Neuronal stem cell (in vitro differentiated cells): ENCODE measurements at regions not wholly inside any gene's neighbourhood (a gene's known extent, or its start where the extent isn't known, plus 50 kb on each side); places are given as distances from the start of the nearest gene placed in this dataset.

ENCODE experiments used
- DNase-seq: peaks from one replicate; pipeline ENCODE4 v3.0.0-alpha.2; 2013; ENCODE audit warnings: low spot score
- H2AFZ ChIP-seq: one replicate; pipeline ENCODE4 v1.6.1; 2013; ENCODE audit warnings: mild to moderate bottlenecking, low read length, inconsistent platforms
- H2AK5ac ChIP-seq: 2 replicates; pipeline ENCODE4 v1.6.1; 2013; ENCODE audit warnings: low read depth, mild to moderate bottlenecking, inconsistent platforms, low read length, moderate library complexity, mixed read lengths
- H2BK120ac ChIP-seq: 2 replicates; pipeline ENCODE4 v1.6.1; 2013; ENCODE audit warnings: low read depth, mild to moderate bottlenecking, inconsistent platforms, low read length, moderate library complexity, mixed read lengths
- H2BK12ac ChIP-seq: one replicate; pipeline ENCODE4 v1.6.1; 2013; ENCODE audit warnings: low read length, inconsistent platforms
- H2BK15ac ChIP-seq: 2 replicates; pipeline ENCODE4 v1.6.1; 2013; ENCODE audit warnings: mild to moderate bottlenecking, low read length, inconsistent platforms, mixed read lengths
- H2BK5ac ChIP-seq: one replicate; pipeline ENCODE4 v1.6.1; 2013; ENCODE audit warnings: inconsistent platforms, mild to moderate bottlenecking, low read length, moderate library complexity
- H3K14ac ChIP-seq: one replicate; pipeline ENCODE4 v1.6.1; 2013; ENCODE audit warnings: low read length, inconsistent platforms
- H3K18ac ChIP-seq: 2 replicates; pipeline ENCODE4 v1.6.1; 2013; ENCODE audit warnings: low read length, inconsistent platforms
- H3K23ac ChIP-seq: 2 replicates; pipeline ENCODE4 v1.6.1; 2013; ENCODE audit warnings: low read depth, mild to moderate bottlenecking, mixed read lengths, low read length, inconsistent platforms; ENCODE audit not compliant: poor library complexity
- H3K27ac ChIP-seq: replicated peaks from 3 replicates; pipeline ENCODE4 v1.5.1; 2013; ENCODE audit warnings: low read length, inconsistent platforms
- H3K27me3 ChIP-seq, 3 experiments: 2 replicates each; pipeline ENCODE4 v1.6.1; 2013; ENCODE audit warnings: low read length in 3 of 3, mild to moderate bottlenecking in 2 of 3, inconsistent platforms in 1 of 3, low read depth in 1 of 3, mixed read lengths in 1 of 3, moderate library complexity in 1 of 3; ENCODE audit not compliant: control insufficient read depth in 3 of 3, insufficient read depth in 3 of 3
- H3K36me3 ChIP-seq, 2 donors: replicated peaks in 1 of 2; 2 replicates each; pipeline ENCODE4 v1.6.1; 2013; ENCODE audit warnings: low read length in 2 of 2; ENCODE audit not compliant: control insufficient read depth in 2 of 2, insufficient read depth in 2 of 2
- H3K4ac ChIP-seq: 2 replicates; pipeline ENCODE4 v1.6.1; 2013; ENCODE audit warnings: inconsistent platforms, mild to moderate bottlenecking, low read length, moderate library complexity
- H3K4me1 ChIP-seq, 2 donors: 1 replicate in 1 of 2; 2 replicates in 1 of 2; pipeline ENCODE4 v1.6.1; 2013; ENCODE audit warnings: low read length in 2 of 2, low read depth in 1 of 2; ENCODE audit not compliant: control insufficient read depth in 2 of 2, insufficient read depth in 1 of 2
- H3K4me2 ChIP-seq: one replicate; pipeline ENCODE4 v1.6.1; 2013; ENCODE audit warnings: mild to moderate bottlenecking, low read length, inconsistent platforms; ENCODE audit not compliant: insufficient read depth, poor library complexity, severe bottlenecking
- H3K4me3 ChIP-seq, 2 donors: 2 replicates each; pipeline ENCODE4 v1.5.1; 2013; ENCODE audit warnings: low read length in 2 of 2, mild to moderate bottlenecking in 2 of 2, inconsistent platforms in 1 of 2, moderate library complexity in 1 of 2
- H3K79me1 ChIP-seq: one replicate; pipeline ENCODE4 v1.6.1; 2013; ENCODE audit warnings: low read depth, mild to moderate bottlenecking, inconsistent platforms, low read length, moderate library complexity
- H3K9ac ChIP-seq: one replicate; pipeline ENCODE4 v1.6.1; 2013; ENCODE audit warnings: mild to moderate bottlenecking, low read depth, low read length, inconsistent platforms; ENCODE audit not compliant: poor library complexity
- H3K9me3 ChIP-seq, 2 donors: replicated peaks in 1 of 2; 2 replicates each; pipeline versions ENCODE3 to v1.6.1; 2013; ENCODE audit warnings: low read length in 2 of 2, mild to moderate bottlenecking in 2 of 2, inconsistent platforms in 1 of 2, low read depth in 1 of 2, mixed read lengths in 1 of 2, moderate library complexity in 1 of 2; ENCODE audit not compliant: control insufficient read depth in 2 of 2, insufficient read depth in 1 of 2
- H4K8ac ChIP-seq: one replicate; pipeline ENCODE4 v1.6.1; 2013; ENCODE audit warnings: low read depth, mild to moderate bottlenecking, inconsistent platforms, low read length, moderate library complexity
- H4K91ac ChIP-seq: one replicate; pipeline ENCODE4 v1.6.1; 2013; ENCODE audit warnings: low read length, low read depth, mild to moderate bottlenecking, inconsistent platforms; ENCODE audit not compliant: poor library complexity
- WGBS, 2 donors: extraction: QIAGEN DNeasy Blood & Tissue Kit; methylation state at CpG; one replicate each; pipeline ENCODE4 v1.1.7; 2013; ENCODE audit warnings: missing lambda C conversion rate in 2 of 2, mixed read lengths in 1 of 2; ENCODE audit not compliant: insufficient read length in 2 of 2, insufficient replicate concordance in 1 of 2; ENCODE audit errors: extremely low coverage in 2 of 2; 5-methylcytosine and 5-hydroxymethylcytosine counted together

DNA sequence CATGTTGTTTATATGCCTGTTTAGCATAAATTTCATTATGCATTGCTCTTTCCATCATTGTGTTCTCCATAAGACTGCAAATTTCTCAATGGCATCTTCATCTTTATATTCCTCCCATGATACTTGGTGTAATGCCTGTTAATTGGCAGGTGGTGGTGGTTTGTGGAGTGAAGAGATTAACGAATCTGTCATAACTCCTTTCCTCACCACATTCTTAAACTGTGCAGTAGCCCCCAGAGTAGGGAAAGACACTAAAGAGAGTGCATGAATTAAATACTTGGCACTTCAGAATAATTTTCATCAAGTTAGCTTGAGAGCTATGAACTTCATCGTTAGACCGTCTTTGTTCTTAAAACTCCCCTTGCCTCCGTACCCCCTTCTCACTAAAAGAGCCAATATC is 329.7 kb downstream of the HS3ST3B1 start:
- H3K4me1 ChIP-seq, result no peaks in the 10 kb centered on the region
- H2BK12ac ChIP-seq, result no peak overlapping the region
- H3K36me3 ChIP-seq, result no peaks in the 10 kb centered on the region
- no peak overlapping the region for H3K4me3 ChIP-seq
- no peak overlapping the region for H2BK5ac ChIP-seq
- no peak overlapping the region for H4K91ac ChIP-seq
- no CpG with 5 or more reads among the region's 4 CpGs for WGBS, 2 donors
- H2BK120ac ChIP-seq, result no peak overlapping the region
- peaks cover 2 to 12% of the 10 kb centered on the region in 2 donors for H3K9me3 ChIP-seq
- no peaks in the 10 kb centered on the region for H3K27me3 ChIP-seq
- H2AK5ac ChIP-seq, result no peak overlapping the region
- DNase-seq, result no peak
- no peak overlapping the region for H3K4me2 ChIP-seq
- H3K9ac ChIP-seq, result no peak overlapping the region
- H3K23ac ChIP-seq, result no peak overlapping the region
- H3K4ac ChIP-seq, result no peak overlapping the region
- no peak overlapping the region for H3K18ac ChIP-seq
- H2AFZ ChIP-seq, result no peak overlapping the region
- H4K8ac ChIP-seq, result no peak overlapping the region
- no peak overlapping the region for H3K14ac ChIP-seq
- H3K27ac ChIP-seq, result no peak overlapping the region
- no peaks in the 10 kb centered on the region for H3K79me1 ChIP-seq
- H2BK15ac ChIP-seq, result no peak overlapping the region

DNA sequence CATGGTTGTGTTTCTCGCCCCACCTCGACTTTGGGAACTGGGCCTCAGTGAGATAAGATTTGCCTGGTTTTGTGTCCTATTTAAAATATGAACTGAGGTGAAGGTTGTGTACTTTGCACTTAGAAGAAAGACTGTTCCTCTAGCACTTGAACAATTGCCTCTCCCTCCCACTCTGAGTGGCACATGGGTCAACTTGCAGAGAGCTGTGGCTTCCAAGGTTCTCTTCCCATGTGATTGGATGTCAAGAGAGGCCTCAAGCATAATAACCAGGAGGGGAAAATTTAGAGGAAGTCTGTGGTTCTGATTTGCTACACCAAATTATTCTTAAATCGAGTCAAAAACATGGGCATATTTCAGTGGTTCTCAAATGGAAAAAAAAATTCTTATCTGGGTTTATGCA is 329.2 kb downstream of the HS3ST3B1 start:
- no peaks in the 10 kb centered on the region for H3K27me3 ChIP-seq
- H3K4me2 ChIP-seq, result no peak overlapping the region
- no peak overlapping the region for H4K91ac ChIP-seq
- no peaks in the 10 kb centered on the region for H3K4me1 ChIP-seq
- no peak overlapping the region for H2AK5ac ChIP-seq
- H2BK12ac ChIP-seq, result no peak overlapping the region
- no CpG with 5 or more reads among the region's 3 CpGs for WGBS, 2 donors
- no peak overlapping the region for H3K14ac ChIP-seq
- H2BK5ac ChIP-seq, result no peak overlapping the region
- no peaks in the 10 kb centered on the region for H3K79me1 ChIP-seq
- no peak overlapping the region for H3K23ac ChIP-seq
- no peak overlapping the region for H3K4me3 ChIP-seq
- H2AFZ ChIP-seq, result peak overlapping the region; percentile 16
- peaks cover 2 to 12% of the 10 kb centered on the region in 2 donors for H3K9me3 ChIP-seq
- H3K18ac ChIP-seq, result no peak overlapping the region
- no peak for DNase-seq
- no peak overlapping the region for H2BK120ac ChIP-seq
- no peak overlapping the region for H2BK15ac ChIP-seq
- H3K9ac ChIP-seq, result no peak overlapping the region
- no peaks in the 10 kb centered on the region for H3K36me3 ChIP-seq
- no peak overlapping the region for H4K8ac ChIP-seq
- H3K27ac ChIP-seq, result no peak overlapping the region
- H3K4ac ChIP-seq, result no peak overlapping the region

- Histone ChIP-seq H3K9ac (no peak overlapping the region), H3K36me3 (no peaks in the 10 kb centered on the region), H3K27ac (no peak overlapping the region), H3K14ac (no peak overlapping the region), H3K4ac (no peak overlapping the region), H3K4me1 (peaks cover 0 to 1% of the 10 kb centered on the region in 2 donors), H4K91ac (no peak overlapping the region), H3K79me1 (no peaks in the 10 kb centered on the region), H3K4me3 (no peak overlapping the region), H3K4me2 (no peak overlapping the region), H2AFZ (peak overlapping the region; percentile 6), H2BK120ac (no peak overlapping the region), H2BK5ac (no peak overlapping the region), H2BK15ac (no peak overlapping the region), H4K8ac (no peak overlapping the region), H3K18ac (no peak overlapping the region), H3K23ac (no peak overlapping the region), H3K27me3 (no peaks in the 10 kb centered on the region), H2BK12ac (no peak overlapping the region), H3K9me3 (peaks cover 0 to 4% of the 10 kb centered on the region in 2 donors), H2AK5ac (no peak overlapping the region)
- no CpG with 5 or more reads among the region's 5 CpGs for WGBS, 2 donors
- no peak for DNase-seq
Observed at GRCh38 chr17:14622615-14623101, 321.8 kb downstream of the HS3ST3B1 start.

DNA sequence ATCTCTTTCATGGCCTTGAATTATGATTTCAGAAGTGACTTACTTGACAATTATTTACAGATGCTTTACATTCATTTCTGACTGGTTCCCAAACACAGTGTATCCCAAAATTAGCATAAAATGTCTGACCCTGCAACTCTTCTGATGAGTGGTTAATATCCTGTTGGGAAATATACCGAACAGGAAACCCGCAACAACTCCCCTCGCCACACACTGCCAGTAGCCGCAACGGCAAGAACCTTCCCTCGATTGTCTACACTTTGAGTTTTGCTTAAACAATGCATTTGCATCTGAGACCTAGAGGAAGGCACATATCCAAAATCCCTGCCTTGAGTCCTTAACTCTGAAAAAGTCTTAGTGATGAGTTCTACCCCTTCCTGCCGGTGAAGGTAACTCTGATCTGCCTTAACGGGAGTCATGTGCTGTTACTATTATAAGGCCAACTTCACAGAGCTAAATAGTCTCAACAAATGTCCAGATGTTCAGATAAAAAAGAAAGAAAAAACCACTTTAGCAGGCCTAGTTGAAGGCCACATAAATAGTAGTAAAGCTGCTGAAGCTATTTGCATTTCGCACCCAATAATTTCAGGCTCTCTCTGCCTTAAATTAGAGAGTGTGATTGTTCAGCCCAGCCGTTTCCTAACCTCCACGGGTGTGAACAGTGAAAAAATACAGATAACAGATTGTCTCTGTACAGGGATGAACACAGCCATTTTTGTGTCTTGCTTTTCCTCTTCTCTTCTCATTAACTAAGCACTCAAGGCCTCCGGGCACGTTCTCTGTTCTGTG is 321.1 kb downstream of the HS3ST3B1 start:
- H3K27ac ChIP-seq, result no peak overlapping the region

More for the DNA sequence above, 321.1 kb downstream of the HS3ST3B1 start:
- no peak overlapping the region for H3K4ac ChIP-seq
- no peak overlapping the region for H3K4me3 ChIP-seq
- H2AFZ ChIP-seq, result peak overlapping the region; percentile 6
- H4K91ac ChIP-seq, result no peak overlapping the region
- H3K18ac ChIP-seq, result no peak overlapping the region
- no peak overlapping the region for H4K8ac ChIP-seq
- no peaks in the 10 kb centered on the region for H3K27me3 ChIP-seq
- no peaks in the 10 kb centered on the region for H3K79me1 ChIP-seq
- no peak overlapping the region for H2BK5ac ChIP-seq
- no peak overlapping the region for H3K9ac ChIP-seq
- peaks cover 0 to 4% of the 10 kb centered on the region in 2 donors for H3K9me3 ChIP-seq
- no peak overlapping the region for H2BK120ac ChIP-seq
- no peaks in the 10 kb centered on the region for H3K36me3 ChIP-seq
- no peak overlapping the region for H2BK15ac ChIP-seq
- no peak overlapping the region for H2BK12ac ChIP-seq
- H3K23ac ChIP-seq, result no peak overlapping the region
- no peak overlapping the region for H3K4me2 ChIP-seq
- peaks cover 0 to 4% of the 10 kb centered on the region in 2 donors for H3K4me1 ChIP-seq
- no peak overlapping the region for H2AK5ac ChIP-seq
- no peak for DNase-seq
- no CpG with 5 or more reads among the region's 13 CpGs for WGBS, 2 donors
- no peak overlapping the region for H3K14ac ChIP-seq
